K562 (cell line): ENCODE measurements at regions not wholly inside any gene's neighbourhood (a gene's known extent, or its start where the extent isn't known, plus 50 kb on each side); places are given as distances from the start of the nearest gene placed in this dataset.

Experiments
- ATAC-seq: fragments of 200-7000 bp; cut with Tn5 transposase; 3 replicates; pipeline ENCODE4 v1.9.1; 2020; ENCODE audit warnings: moderate library complexity
- BruUV-seq: library from RNA; stranded (reverse); fragments of 400-500 nt; replicated peaks from 2 replicates; lab custom pipeline; 2021; lab: Mats Ljungman, UMichigan
- CTCF ChIA-PET: fragments of 300-600 bp; formaldehyde crosslinking; extraction: SDS; loops from one replicate; lab custom pipeline; 2021; ENCODE audit warnings: low intra/inter-chr PET ratio; lab: Yijun Ruan, JAX
- POLR2A ChIA-PET: fragments of 300-600, 350-650 bp; sonication (Branson Sonifier 250); formaldehyde crosslinking; extraction: SDS; loops from one replicate; lab custom pipeline; 2021; ENCODE audit warnings: antibody characterized with exemption, inconsistent platforms; lab: Yijun Ruan, JAX
- DNase-seq, 4 experiments: peaks; one replicate each; pipeline versions ENCODE4 v3.0.0 to v3.0.0-alpha.2; 2011 to 2018; ENCODE audit warnings: low spot score in 3 of 4, mixed read lengths in 3 of 4; ENCODE audit errors: extremely low read depth in 1 of 4
- FAIRE-seq: peaks from 2 replicates; lab custom pipeline; 2011; peaks lifted over from hg19 to GRCh38; lab: Jason Lieb, UNC
- H2AFZ ChIP-seq: 2 replicates; pipeline ENCODE4 v1.6.0; 2011; ENCODE audit warnings: low read depth, low read length, control low read depth, inconsistent platforms
- H3K27ac ChIP-seq: fragments of 200-600 bp; 3 replicates; pipeline ENCODE4 v1.8.0; 2011; ENCODE audit warnings: low read depth, mild to moderate bottlenecking, control low read depth, inconsistent platforms, low read length, moderate library complexity, mixed read lengths; ENCODE audit errors: extremely low read depth
- H3K27me3 ChIP-seq, 2 experiments: fragments of 300-600 bp in 1 of 2; 2 replicates in 1 of 2; 3 replicates in 1 of 2; pipeline versions ENCODE4 v1.6.0 to v1.8.0; 2011; ENCODE audit warnings: inconsistent platforms in 2 of 2, low read length in 2 of 2, mild to moderate bottlenecking in 1 of 2, mixed read lengths in 1 of 2, moderate library complexity in 1 of 2; ENCODE audit not compliant: control insufficient read depth in 2 of 2, insufficient read depth in 2 of 2
- H3K36me3 ChIP-seq: fragments of 300-600 bp; 3 replicates; pipeline ENCODE4 v1.8.0; 2011; ENCODE audit warnings: mild to moderate bottlenecking, low read length, inconsistent platforms; ENCODE audit not compliant: control insufficient read depth, insufficient read depth
- H3K4me1 ChIP-seq, 2 experiments: fragments of 200-600 bp in 1 of 2; replicated peaks in 1 of 2; 2 replicates in 1 of 2; 3 replicates in 1 of 2; pipeline versions ENCODE4 v1.5.1 to v1.8.0; 2011; ENCODE audit warnings: inconsistent platforms in 2 of 2, low read length in 2 of 2, mild to moderate bottlenecking in 1 of 2, mixed read lengths in 1 of 2, moderate library complexity in 1 of 2; ENCODE audit not compliant: control insufficient read depth in 2 of 2, insufficient read depth in 2 of 2
- H3K4me2 ChIP-seq: 2 replicates; pipeline ENCODE4 v1.6.1; 2011; ENCODE audit warnings: low read length, control low read depth, inconsistent platforms, mixed read lengths; ENCODE audit not compliant: insufficient read depth
- H3K4me3 ChIP-seq: fragments of 200-600 bp; sonication (generic), shearing (Covaris generic); 2 replicates; pipeline ENCODE4 v1.5.1; 2016; ENCODE audit warnings: control low read depth, inconsistent platforms
- H3K79me2 ChIP-seq: fragments of 200-600 bp; 3 replicates; pipeline ENCODE4 v1.8.0; 2011; ENCODE audit warnings: low read length, inconsistent platforms; ENCODE audit not compliant: control insufficient read depth, insufficient read depth
- H3K9ac ChIP-seq, 2 experiments: 2 replicates each; pipeline versions ENCODE4 v1.6.0 to v1.6.1; 2011; ENCODE audit warnings: low read depth in 2 of 2, low read length in 2 of 2, control low read depth in 1 of 2, inconsistent platforms in 1 of 2, mild to moderate bottlenecking in 1 of 2, mixed read lengths in 1 of 2; ENCODE audit not compliant: insufficient read depth in 1 of 2
- H3K9me1 ChIP-seq: one replicate; pipeline ENCODE4 v1.6.0; 2011; ENCODE audit warnings: inconsistent platforms, mild to moderate bottlenecking, low read length, moderate library complexity; ENCODE audit not compliant: control insufficient read depth, insufficient read depth
- H3K9me3 ChIP-seq: replicated peaks from 2 replicates; pipeline ENCODE4 v1.5.1; 2011; ENCODE audit warnings: low read depth, low read length, inconsistent platforms; ENCODE audit not compliant: control insufficient read depth, insufficient read depth
- H4K20me1 ChIP-seq: replicated peaks from 2 replicates; pipeline ENCODE4 v1.6.1; 2011; ENCODE audit warnings: low read length, inconsistent platforms, mixed read lengths; ENCODE audit not compliant: control insufficient read depth, insufficient read depth
- CBX3 ChIP-seq, 2 experiments: IDR thresholded peaks; 1 replicate in 1 of 2; 2 replicates in 1 of 2; pipeline ENCODE4 v1.6.1; 2012; ENCODE audit warnings: inconsistent platforms in 2 of 2, low read length in 2 of 2, borderline replicate concordance in 1 of 2, control low read depth in 1 of 2
- CEBPB ChIP-seq: fragments of 450-650 bp; IDR thresholded peaks from 2 replicates; pipeline ENCODE4 v1.6.1; 2016; ENCODE audit warnings: missing genetic modification characterization, missing compliant biosample characterization
- GMEB1 ChIP-seq: fragments of 250-450 bp; sonication (Bioruptor Pico); IDR thresholded peaks from 2 replicates; pipeline ENCODE4 v1.4.0; 2020; ENCODE audit warnings: mild to moderate bottlenecking
- ILK ChIP-seq: fragments of 450-650 bp; IDR thresholded peaks from 2 replicates; pipeline ENCODE4 v1.6.1; 2016; ENCODE audit warnings: missing genetic modification characterization, low read depth, mild to moderate bottlenecking, missing compliant biosample characterization, moderate library complexity, borderline replicate concordance
- KDM1A ChIP-seq, 2 experiments: fragments of 450-650 bp; IDR thresholded peaks; 2 replicates each; pipeline ENCODE4 v1.6.1; 2016; ENCODE audit warnings: mild to moderate bottlenecking in 2 of 2
- PML ChIP-seq: IDR thresholded peaks from 2 replicates; pipeline ENCODE4 v1.6.1; 2012; ENCODE audit warnings: low read length, inconsistent platforms
- POLR3A ChIP-seq: IDR thresholded peaks from 2 replicates; pipeline ENCODE4 v1.6.1; 2011; ENCODE audit warnings: borderline replicate concordance, mild to moderate bottlenecking, moderate library complexity; ENCODE audit not compliant: insufficient read length, insufficient read depth; ENCODE audit errors: extremely low read depth
- SMAD1 ChIP-seq: fragments of 150-350 bp; IDR thresholded peaks from 2 replicates; pipeline ENCODE4 v1.6.1; 2014; ENCODE audit warnings: low read length, low read depth; ENCODE audit not compliant: partially characterized antibody
- SMAD2 ChIP-seq: fragments of 150-350 bp; IDR thresholded peaks from 2 replicates; pipeline ENCODE4 v1.6.1; 2014; ENCODE audit warnings: low read depth, mild to moderate bottlenecking, low read length
- SNIP1 ChIP-seq: fragments of 450-650 bp; IDR thresholded peaks from 2 replicates; pipeline ENCODE4 v1.7.1; 2017; ENCODE audit warnings: low read depth, mild to moderate bottlenecking
- TAL1 ChIP-seq: fragments of 450-650 bp; IDR thresholded peaks from 2 replicates; pipeline ENCODE4 v1.6.1; 2016; ENCODE audit warnings: mild to moderate bottlenecking
- TEAD4 ChIP-seq, 2 experiments: sonication (generic) in 1 of 2; formaldehyde crosslinking in 1 of 2; IDR thresholded peaks; 2 replicates each; pipeline versions ENCODE4 v1.6.1 to v1.8.0; 2012 to 2022; ENCODE audit warnings: borderline replicate concordance in 1 of 2, inconsistent platforms in 1 of 2, low read length in 1 of 2, mild to moderate bottlenecking in 1 of 2, missing genetic modification reagents in 1 of 2
- TFAM ChIP-seq: fragments of 250-450 bp; sonication (Bioruptor Pico); conservative IDR thresholded peaks from 2 replicates; pipeline ENCODE4 v1.5.0; 2021; ENCODE audit warnings: mild to moderate bottlenecking, moderate library complexity
- THRB ChIP-seq: fragments of 450-650 bp; formaldehyde crosslinking; conservative IDR thresholded peaks from 2 replicates; pipeline ENCODE4 v1.4.0; 2022; ENCODE audit warnings: mild to moderate bottlenecking, missing genetic modification characterization
- TRIM25 ChIP-seq: fragments of 450-650 bp; IDR thresholded peaks from 2 replicates; pipeline ENCODE4 v1.7.0; 2016; ENCODE audit warnings: borderline replicate concordance
- ZNF696 ChIP-seq: fragments of 250-450 bp; sonication (Bioruptor Pico); conservative IDR thresholded peaks from 2 replicates; pipeline ENCODE4 v1.4.0; 2020; ENCODE audit warnings: mild to moderate bottlenecking, moderate library complexity
- ZNF707 ChIP-seq: fragments of 250-450 bp; sonication (Bioruptor Pico); conservative IDR thresholded peaks from 2 replicates; pipeline ENCODE4 v1.8.0; 2022; ENCODE audit warnings: inconsistent platforms, mild to moderate bottlenecking, moderate library complexity
- ZNF780A ChIP-seq: fragments of 250-450 bp; sonication (Bioruptor Pico); IDR thresholded peaks from 2 replicates; pipeline ENCODE4 v1.5.0; 2021; ENCODE audit warnings: mild to moderate bottlenecking
- WGBS: fragments of 100-300 bp; shearing (Covaris generic); methylation state at CpG from one replicate; pipeline ENCODE4 v1.1.6; 2016; ENCODE audit warnings: low coverage, mixed read lengths; ENCODE audit not compliant: insufficient coverage; ENCODE audit errors: missing lambda C conversion rate; 5-methylcytosine and 5-hydroxymethylcytosine counted together
- in situ Hi-C: fragments of 300-500 bp; cut with MboI; formaldehyde crosslinking; loops from 4 replicates; pipeline ENCODE4 v1.15.0; 2018; ENCODE audit warnings: inconsistent platforms, mixed read lengths
- intact Hi-C: fragments of 100-400 bp; cut with micrococcal nuclease; formaldehyde crosslinking; loops from 2 replicates; pipeline ENCODE4 v1.14.2; 2022

GRCh38 chr20:10915815-10916214 is 242.0 kb upstream of the JAG1 start (continued):
- TF ChIP-seq ILK (tag) (no peak), TEAD4 (IDR thresholded peaks at IDR 0.05; ENCODE audit: low read length) (no peak), TEAD4 (CRISPR knock-in tag; IDR thresholded peaks at IDR 0.05; ENCODE audit: borderline replicate concordance) (no peak), POLR3A (no peak), SNIP1 (no peak), TRIM25 (no peak), CEBPB (no peak)

GRCh38 chr20:10916312-10916711 is 242.5 kb upstream of the JAG1 start:
- FAIRE-seq, result no peak
- in situ Hi-C loops, result no loop called here
- no peaks in the 10 kb centered on the region for H4K20me1 ChIP-seq
- H3K9me3 ChIP-seq, result no peaks in the 10 kb centered on the region
- intact Hi-C loops, result no loop called here
- H2AFZ ChIP-seq, result no peak overlapping the region
- 0% methylated on average over 1 of the region's 1 CpG for WGBS
- H3K4me1 ChIP-seq, result no peaks in the 10 kb centered on the region
- no peak overlapping the region for H3K4me3 ChIP-seq
- H3K9me1 ChIP-seq, result no peaks in the 10 kb centered on the region
- no peak for ATAC-seq
- H3K27ac ChIP-seq, result no peak overlapping the region
- no peaks in the 10 kb centered on the region for H3K79me2 ChIP-seq
- POLR2A ChIA-PET, result no interaction called here
- BruUV-seq, result no TSS peak
- H3K36me3 ChIP-seq, result no peaks in the 10 kb centered on the region
- H3K9ac ChIP-seq, result no peak overlapping the region
- H3K27me3 ChIP-seq, result no peaks in the 10 kb centered on the region
- no peak overlapping the region for H3K4me2 ChIP-seq
- CTCF ChIA-PET, result no interaction called here
- no peak for DNase-seq
- TF ChIP-seq KDM1A (IDR thresholded peaks at IDR 0.05) (no peak), THRB (CRISPR knock-in tag) (no peak), CBX3 (IDR thresholded peaks at IDR 0.05; ENCODE audit: borderline replicate concordance in 1 of 2, low read length in 2 of 2) (no peak), ZNF707 (CRISPR knock-in tag) (no peak), SMAD2 (no peak), ZNF696 (CRISPR knock-in tag) (no peak), GMEB1 (CRISPR knock-in tag) (no peak), TAL1 (no peak), TFAM (CRISPR knock-in tag) (no peak), PML (no peak), ZNF780A (CRISPR knock-in tag) (no peak), SMAD1 (no peak)
